HG02759 (cell line): ENCODE measurements at regions not wholly inside any gene's neighbourhood (a gene's known extent, or its start where the extent isn't known, plus 50 kb on each side); places are given as distances from the start of the nearest gene placed in this dataset.
"Not testable (repeated sequence)": the region's sequence is repeated elsewhere in the genome, so short reads cannot be mapped to it uniquely, and the experiment has no call there.

Experiments
- ATAC-seq: cut with Tn5 transposase; IDR thresholded peaks from one replicate; pipeline ENCODE4 v1.9.1; 2021; ENCODE audit warnings: mild to moderate bottlenecking, moderate library complexity; ENCODE audit not compliant: unreplicated experiment

DNA sequence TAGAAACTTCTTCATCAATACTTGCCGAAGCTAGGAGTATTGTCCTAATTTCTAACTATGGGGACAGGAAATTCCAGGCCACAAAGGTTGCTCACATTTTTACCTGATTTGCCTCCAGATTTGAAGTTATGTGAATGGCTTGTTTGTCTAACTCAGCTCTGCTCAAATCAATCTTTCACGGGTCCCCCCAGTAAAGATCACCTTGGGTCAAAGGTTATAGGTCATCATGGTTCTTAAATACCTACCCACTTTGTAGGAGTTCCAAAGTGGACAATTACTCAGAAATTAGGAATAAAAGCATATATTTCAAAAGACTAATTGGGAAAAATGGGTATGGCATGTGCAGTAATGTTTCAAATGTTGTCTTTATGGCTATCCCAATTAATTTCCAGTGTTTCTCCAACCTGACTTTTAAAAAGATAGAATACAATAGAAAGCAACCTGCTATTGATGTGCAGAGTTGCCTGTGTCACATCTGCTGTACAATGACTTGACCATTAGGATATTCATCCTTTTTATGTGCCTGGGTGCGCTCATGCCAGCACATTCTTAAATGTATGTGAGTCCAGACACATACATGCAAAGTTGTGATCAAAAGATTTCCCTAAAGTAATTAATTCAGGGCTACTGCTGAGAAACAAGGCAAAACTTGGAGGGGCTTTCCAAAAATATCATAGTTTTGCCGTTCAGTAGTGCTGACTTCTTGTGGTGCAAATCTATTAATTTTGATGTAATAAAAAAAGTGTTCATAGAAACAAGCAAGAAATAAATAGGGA, 126.1 kb downstream of the MYCN start:
- no peak for ATAC-seq

DNA sequence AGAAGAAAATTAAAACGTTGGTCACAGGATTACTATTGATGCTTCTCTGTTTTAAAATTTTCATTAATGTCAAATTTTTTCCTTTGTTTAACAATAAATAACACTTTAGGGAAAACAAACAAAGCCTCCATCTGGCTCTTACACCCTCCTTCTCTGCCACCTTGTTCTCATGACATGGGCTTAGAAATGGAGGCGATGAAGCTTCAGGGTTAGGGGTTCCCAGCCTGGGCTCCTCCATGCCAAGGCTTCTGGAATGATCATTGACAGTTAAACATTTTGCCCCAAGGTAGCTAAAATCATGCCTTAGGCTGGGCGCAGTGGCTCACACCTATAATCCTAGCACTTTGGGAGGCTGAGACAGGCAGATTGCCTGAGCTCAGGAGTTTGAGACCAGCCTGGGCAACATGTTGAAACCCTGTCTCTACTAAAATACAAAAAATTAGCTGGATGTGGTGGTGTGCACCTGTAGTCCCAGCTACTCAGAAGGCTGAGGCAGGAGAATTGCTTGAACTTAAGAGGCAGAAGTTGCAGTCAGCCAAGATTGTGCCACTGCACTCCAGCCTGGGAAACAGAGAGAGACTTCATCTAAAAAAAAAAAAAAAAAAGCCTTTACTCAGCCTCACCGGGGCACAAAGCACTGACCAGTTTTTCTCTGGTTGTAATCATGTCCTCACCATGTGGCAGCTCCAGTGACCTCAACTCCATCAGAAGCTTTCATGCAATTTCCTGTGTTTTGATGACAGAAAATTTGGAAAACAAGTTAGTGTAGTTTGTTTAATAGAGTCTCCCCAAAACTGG, 125.1 kb downstream of the MYCN start:
- not testable (repeated sequence) for ATAC-seq

DNA sequence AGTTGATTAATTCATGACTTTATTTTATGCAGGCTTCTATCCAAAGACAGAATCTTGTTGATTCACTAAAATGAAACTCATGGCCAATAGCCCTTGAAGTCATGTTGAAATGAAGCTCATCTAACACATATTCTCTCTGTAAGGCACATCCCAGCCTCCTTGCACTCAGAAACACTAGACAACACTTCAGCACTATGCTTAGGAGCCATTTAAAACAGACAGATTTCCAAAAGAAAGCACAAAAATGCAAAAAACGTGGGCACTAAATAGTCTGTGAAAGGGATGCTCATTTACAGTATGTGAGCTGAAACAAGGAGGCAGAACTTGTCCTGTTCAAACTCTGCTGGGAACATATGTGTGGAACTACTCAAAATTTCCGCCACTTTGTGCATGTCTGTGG, 124.4 kb downstream of the MYCN start:
- no peak for ATAC-seq

DNA sequence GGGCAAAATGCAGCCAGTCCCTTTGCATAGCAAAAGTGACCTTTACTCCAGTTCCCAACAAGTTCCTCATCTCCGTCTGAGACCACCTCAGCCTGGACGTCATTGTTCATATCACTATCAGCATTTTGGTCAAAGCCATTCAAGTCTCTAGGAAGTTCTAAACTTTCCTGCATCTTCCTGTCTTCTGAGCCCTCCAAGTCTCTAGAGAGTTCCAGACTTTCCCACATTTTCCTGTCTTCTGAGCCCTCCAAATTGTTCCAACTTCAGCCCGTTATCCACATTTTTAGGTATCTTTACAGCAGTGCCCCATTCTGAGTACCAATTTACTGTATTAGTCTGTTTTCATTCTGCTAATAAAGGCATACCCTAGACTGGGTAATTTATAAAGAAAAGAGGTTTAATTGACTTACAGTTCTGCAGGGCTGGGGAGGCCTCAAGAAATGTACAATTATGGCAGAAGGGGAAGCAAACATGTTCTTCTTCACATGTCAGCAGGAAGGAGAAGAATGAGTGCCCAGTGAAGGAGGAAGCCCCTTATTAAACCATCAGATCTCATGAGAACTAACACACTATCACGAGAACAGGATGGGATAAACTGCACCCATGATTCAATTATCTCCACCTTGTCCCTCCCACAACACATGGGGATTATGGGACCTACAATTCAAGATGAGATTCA, 123.7 kb downstream of the MYCN start:
- no peak for ATAC-seq

DNA sequence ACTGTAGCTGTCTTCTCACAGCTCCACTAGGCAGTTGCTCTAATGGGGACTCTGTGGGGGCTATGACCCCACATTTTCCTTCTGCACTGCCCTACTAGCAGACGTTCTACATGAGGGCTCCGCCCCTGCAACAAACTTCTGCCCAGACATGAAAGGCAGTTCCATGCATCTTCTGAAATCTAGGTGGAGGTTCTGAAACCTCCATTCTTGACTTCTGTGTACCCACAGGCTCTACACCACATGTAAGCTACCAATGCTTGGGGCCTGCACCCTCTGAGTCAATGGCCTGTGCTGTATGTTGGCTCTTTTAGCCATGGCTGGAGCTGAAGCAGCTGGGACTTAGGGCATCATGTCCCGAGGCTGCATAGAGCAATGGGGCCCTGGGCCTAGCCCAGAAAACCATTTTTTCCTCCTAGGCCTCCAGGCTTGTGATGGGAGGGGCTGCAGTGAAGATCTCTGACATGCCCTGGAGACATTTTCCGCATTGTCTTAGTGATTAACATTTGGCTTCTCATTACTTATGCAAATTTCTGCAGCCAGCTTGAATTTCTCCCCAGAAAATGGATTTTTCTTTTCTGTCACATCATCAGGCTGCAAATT, 123.0 kb downstream of the MYCN start:
- ATAC-seq: no peak

DNA sequence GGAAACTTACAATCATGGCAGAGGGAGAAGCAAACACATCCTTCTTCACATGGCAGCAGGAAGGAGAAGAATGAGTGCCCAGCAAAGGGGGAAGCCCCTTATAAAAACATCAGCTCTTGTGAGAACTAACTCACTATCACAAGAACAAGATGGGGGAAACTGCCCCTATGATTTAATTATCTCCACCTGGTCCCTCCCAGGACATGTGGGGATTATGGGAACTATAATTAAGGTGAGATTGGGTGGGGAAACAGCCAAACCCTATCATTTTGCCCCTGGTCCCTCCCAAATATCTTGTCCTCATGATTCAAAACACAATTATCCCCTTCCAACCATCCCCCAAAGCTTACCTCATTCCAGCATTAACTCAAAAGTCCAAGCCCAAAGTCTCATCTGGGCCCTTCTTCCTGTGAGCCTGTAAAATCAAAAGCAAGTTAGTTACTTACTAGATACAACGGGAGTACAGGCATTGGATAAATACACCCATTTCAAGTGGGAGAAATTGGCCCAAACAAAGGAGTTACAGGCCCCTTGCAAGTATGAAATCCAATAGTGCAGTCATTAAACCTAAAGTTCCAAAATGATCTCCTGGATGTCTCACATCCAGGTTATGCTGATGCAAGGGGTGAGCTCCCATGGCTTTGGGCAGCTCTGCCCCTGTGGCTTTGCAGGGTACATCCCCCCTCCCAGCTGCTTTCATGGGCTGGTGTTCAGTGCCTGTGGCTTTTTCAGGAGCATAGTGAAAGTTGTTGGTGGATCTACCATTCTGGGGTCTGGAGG, 122.3 kb downstream of the MYCN start:
- no peak for ATAC-seq

DNA sequence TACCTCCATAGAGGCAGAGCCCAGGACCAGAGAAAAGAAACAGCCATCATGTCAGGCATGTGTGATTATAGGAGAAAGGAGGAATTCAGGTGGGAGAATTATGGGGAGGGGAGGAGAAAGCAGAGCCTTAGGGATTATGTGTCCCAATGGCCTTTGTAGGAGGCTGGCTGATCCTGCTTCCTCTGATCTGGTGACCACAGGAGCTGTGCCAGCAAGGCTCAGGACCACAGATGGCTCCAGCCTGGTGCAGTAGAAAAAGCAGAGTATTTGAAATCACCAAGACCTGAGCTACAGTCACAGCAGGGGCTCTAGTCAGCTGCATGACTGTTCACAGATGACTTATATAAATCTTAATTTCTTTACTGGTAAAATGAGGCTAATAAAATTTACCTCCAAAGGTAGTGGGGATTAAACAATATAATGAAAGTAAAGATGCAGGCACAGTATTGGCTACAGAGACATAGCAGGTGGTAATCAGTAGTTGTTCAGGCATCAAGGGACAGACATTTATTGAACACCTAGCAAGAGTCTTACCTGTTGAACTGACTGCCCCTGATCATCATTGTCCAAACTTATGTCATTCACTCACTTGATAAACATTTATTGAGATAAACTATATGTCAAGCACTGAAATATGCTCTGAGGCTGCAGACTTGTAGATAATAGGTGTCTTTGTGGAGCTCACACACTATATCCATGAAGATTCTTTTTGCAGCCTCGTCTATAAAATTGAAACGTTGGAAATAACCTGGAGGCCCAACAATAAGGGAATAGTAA, 121.3 kb downstream of the MYCN start:
- ATAC-seq: no peak

DNA sequence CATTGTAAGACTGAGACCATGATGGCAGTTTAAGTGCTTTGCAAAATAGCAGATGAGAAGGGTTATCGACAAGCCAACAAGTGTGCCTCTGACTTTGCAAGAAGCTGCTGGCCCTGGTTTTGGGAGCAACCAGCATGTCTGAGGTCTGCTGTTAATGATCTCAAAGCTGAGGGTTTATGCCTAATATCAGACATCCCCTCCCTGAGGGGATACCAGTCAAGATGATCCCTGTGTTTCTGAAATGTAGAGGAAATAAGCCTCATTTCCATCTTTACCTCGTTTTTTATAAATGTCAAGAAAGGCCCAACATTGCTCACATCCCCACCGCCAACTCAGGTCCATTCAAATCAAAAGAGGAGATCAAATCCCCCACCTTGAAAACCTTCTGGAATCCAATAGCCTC, 120.6 kb downstream of the MYCN start:
- no peak for ATAC-seq

DNA sequence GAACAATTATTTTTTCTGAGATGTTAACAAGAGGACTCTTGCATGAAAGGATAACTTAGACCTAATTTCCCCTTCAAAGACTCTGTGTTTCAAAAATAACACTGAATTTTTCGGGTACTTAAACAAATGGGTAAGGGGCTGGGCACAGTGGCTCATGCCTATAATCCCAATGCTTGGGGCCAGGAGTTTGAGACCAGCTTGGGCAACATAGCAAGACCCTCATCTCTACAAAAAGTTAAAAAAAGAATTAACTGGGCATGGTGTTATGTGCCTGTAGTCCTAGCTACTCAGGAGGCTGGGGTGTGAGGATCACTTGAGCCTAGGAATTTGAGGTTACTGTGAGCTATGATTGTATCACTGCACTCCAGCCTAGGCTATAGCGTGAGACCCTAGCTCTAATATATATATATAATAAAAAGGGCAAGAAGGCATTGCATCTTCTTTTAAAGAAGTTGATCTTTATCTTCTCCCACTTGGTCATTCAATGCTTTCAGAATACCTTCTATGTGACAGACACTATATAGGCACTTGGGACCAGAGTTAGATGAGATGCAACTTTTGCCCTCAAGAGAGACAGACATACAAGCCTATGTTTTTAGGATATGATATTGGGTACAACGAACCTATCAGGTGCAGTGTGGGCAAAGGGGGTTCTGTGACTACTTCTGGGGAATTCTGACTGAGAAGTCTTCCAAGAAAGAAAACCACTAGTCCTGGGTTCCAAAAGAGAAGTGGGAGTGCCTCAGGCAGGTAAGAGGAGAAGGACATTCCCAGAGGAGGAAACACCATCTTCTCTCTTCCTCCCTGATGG, 120.0 kb downstream of the MYCN start:
- no peak for ATAC-seq

DNA sequence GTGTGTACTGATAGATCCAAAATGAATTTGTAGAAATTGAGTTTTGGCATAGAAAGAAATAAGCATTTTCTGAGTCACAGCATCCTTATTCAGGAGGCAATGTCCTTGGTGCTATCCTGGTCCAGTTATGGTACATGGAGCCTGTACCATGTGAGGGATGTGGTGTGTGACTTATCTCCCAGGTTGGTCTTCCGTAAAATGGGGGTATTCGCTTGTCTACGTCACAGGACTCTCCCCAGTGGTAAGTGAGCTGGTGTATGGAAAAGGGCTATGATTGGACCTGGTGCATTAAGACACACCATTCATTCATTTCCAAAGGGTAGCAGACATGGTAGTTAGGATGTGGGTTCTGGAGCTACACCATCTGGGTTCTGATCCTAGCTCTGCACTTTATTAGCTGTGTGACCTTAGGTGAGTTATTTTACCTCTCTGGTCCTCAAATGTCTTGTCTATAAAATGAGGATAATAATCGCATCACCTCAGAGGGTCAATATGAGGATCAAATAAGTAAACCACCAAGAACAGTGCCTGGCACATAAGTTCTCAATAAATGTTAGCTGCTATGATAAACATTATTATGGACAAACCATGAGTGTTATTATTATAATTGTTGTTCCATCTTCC, 119.2 kb downstream of the MYCN start:
- ATAC-seq: no peak

DNA sequence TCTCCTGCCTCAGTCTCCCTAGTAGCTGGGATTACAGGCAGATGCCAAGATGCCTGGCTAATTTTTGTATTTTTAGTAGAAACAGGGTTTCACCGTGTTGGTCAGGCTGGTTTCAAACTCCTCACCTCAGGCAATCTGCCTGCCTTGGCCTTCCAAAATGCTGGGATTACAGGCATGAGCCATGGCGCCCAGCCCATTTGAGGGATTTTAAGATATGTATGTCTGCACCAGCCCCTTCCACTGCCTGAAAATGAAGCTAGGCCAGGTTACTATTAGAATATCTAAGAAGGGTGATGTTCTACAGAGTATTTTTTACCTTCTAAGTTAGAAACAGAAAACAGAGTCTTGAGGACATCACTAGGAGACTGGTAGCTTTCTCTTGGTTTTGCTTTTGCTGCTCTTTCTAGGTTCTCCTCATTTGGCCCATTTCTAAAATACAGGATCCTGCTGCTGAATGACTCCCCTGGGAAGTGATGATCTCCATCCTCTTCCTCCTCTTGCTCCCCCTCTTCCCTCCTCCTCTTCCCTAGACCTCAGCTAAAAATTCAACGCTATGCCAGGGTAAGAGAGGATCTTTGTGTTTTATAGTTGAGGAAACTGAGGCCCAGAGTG, 118.5 kb downstream of the MYCN start:
- ATAC-seq: no peak

DNA sequence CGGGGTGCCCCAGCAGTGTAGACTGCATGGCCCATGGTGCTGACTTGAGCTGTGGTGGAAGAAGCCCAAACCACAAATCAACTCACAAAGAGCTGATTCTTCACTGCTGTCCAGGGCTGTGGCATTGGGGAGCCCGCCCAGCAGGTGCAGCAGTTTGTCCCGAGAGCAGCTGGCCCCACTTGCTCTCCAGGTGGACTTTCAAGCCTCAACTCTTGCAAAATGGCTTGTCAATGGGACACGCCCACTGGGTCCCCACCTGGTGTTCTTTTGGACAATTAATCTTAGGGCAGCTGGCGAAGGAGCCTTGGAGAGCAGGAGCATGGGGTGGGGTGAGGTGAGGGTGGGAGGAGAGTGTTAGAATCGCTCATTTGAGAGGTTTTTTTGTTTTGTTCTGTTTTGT, 117.9 kb downstream of the MYCN start:
- ATAC-seq: no peak

DNA sequence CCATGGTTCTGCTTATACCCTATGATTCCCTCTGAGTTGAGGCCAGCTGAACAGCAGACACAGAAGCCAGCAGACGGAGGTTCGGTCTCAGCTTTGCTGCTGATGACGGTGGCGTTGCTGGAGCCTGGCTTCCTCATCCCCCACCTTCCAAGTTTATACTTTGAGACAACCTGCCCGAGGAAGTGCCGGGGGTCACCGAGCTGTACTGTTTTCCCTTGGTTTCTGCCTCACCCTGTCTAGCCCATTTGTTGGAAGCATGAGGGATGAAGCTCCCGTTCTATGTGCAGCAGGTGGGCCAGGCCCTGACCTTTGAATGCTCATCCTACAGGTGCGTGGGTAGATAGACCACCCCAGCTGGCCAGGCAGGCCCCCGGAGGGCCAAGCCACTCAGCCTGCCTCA, 117.3 kb downstream of the MYCN start:
- ATAC-seq: no peak

DNA sequence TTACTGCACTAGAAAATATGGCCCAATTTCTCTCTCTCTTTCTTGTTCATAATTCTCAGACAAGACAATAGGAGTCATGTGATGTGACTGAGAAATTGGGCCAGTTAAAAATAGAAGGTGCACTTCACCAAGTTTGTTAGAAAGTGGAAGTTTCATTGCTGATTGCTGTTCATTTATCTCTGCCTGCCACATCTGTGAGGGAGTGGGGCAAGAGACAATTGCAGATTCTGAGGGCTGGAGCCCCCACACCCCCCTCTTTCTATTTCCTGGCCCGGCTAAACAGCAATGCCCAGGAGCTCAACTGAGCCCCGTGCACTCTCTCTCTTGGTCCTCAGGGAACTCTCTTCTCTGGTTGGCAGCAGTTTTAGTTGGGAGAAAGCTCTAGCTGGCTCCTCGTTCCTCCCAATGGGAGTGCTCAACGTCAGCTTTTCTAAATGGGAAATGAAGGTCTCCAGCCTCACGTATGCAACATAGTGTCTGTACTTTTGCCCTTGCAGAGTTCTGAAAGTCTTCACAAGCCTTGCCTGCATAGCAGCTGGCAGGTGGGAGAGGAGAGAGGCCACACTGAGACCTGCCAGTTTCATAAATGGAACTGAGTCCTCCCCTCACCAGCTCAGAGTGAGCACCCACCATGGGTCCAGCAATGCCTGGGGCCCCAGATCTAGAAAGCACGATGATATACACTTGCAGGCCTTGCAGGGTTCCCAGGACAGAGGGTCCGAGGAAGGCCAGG, 115.7 kb downstream of the MYCN start:
- peak; percentile 85 for ATAC-seq

DNA sequence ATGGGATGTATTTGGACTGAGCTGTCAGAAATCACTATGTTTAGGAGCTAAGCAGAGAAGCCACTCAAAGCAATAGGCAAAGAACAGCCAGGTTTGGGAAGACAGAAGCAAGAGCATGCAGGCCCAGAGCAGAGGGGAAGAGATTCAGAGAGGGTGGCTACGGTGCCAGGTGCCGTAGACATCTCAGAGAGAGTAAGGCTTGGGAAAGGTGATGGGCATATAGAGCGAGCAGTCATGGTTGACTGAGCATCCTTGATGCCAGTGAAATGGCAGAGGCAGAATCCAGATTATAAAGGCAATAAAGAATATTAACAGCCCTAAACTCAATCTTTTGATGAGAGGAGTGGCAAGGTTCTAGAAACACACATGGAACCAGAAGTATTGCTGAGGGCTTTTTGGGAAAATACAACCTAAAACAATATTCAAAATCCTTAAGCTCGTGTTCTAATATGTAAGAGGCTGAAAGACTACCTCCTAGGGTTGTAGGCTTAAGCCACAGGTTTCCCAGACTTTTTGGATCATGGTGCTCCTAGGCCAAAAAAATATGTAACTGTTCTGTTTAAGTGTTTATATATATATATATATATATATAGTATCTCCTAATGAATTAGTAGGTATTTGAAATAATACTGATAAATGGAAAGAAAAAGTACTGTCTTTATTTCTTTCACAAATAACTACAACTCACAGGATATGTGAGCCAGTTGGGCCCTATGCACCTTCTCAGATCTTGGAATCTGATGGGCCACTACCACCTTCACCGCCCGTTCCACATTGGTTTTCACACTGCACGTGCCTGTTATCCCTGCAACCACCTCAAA, 113.3 kb downstream of the MYCN start:
- no peak for ATAC-seq

DNA sequence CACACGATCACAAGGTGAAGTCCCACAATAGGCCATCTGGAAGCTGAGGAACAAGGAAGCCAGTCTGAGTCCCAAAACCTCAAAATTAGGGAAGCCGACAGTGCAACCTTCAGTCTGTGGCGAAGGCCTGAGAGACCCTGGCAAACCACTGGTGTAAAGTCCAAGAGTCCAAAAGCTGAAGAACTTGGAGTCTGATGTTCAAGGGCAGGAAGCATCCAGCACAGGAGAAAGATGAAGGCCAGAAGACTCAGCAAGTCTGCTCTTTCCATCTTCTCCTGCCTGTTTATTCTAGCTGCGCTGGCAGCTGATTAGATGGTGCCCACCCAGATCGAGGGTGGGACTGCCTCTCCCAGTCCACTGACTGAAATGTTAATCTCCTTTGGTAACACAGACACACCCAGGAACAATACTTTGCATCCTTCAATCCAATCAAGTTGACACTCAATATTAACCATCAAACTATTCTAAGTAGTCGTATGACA, 112.3 kb downstream of the MYCN start:
- not testable (repeated sequence) for ATAC-seq
